RWPE2 (cell line): ENCODE measurements at regions not wholly inside any gene's neighbourhood (a gene's known extent, or its start where the extent isn't known, plus 50 kb on each side); places are given as distances from the start of the nearest gene placed in this dataset.

Experiments
- ATAC-seq: fragments of 200-7000 bp; cut with Tn5 transposase; 3 replicates; pipeline ENCODE4 v1.9.1; 2021; ENCODE audit warnings: low read depth
- DNase-seq: peaks from one replicate; pipeline ENCODE4 v3.0.0-alpha.2; 2020; ENCODE audit warnings: low spot score
- H3K27ac ChIP-seq: fragments of 450-650 bp; 2 replicates; pipeline ENCODE4 v1.5.1; 2017; ENCODE audit warnings: mild to moderate bottlenecking; ENCODE audit not compliant: poor library complexity, severe bottlenecking
- H3K27me3 ChIP-seq: fragments of 250-450 bp; sonication (Bioruptor Pico); 2 replicates; pipeline ENCODE4 v1.5.1; 2021; ENCODE audit warnings: mild to moderate bottlenecking, moderate library complexity; ENCODE audit not compliant: insufficient read depth, poor library complexity, severe bottlenecking
- H3K36me3 ChIP-seq: fragments of 250-450 bp; sonication (Bioruptor Pico); 2 replicates; pipeline ENCODE4 v1.5.1; 2020; ENCODE audit warnings: low read depth, mild to moderate bottlenecking, moderate library complexity
- H3K4me1 ChIP-seq: fragments of 250-450 bp; sonication (Bioruptor Pico); 2 replicates; pipeline ENCODE4 v1.5.1; 2021; ENCODE audit warnings: mild to moderate bottlenecking, moderate library complexity; ENCODE audit not compliant: insufficient read depth, poor library complexity, severe bottlenecking
- H3K4me3 ChIP-seq: fragments of 250-450 bp; sonication (Bioruptor Pico); 2 replicates; pipeline ENCODE4 v1.5.1; 2021; ENCODE audit warnings: mild to moderate bottlenecking, moderate library complexity; ENCODE audit not compliant: severe bottlenecking
- H3K9me3 ChIP-seq: fragments of 250-450 bp; sonication (Bioruptor Pico); 2 replicates; pipeline ENCODE4 v1.5.1; 2021; ENCODE audit warnings: mild to moderate bottlenecking, moderate library complexity; ENCODE audit not compliant: severe bottlenecking
- TF ChIP-seq, protein P1 (sequence below): fragments of 450-650 bp; IDR thresholded peaks from one replicate; pipeline ENCODE4 v1.5.1; 2017; ENCODE audit warnings: mild to moderate bottlenecking, moderate library complexity; ENCODE audit not compliant: poor library complexity, severe bottlenecking

DNA sequence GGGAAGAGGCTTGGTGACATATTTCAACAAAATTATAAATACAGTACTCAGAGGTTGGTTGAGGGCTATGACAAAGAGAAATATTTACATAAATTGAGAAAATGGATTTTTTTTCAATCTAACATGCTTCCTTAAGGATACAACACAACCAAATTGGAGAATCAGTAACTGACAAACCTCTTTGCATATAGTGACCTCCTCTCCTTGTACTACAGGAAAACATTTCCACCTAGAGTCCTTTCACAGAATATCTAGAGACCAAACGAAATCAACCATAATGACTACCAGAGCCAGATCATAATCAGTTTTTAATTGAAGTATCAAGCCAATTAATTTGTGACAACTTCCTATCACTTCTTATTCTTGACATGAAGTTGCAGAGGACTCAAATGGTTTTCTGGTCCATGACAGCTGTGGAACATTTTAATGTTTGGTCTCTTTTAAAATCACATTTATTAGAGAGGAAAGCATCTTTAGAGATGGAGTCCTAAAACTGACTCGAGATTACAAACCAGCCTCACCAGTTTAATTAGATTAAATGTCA is 1636.5 kb upstream of the C9orf72 start:
- Histone ChIP-seq H3K4me3 (no peak overlapping the region), H3K27ac (no peak overlapping the region), H3K27me3 (peaks cover 61% of the 10 kb centered on the region), H3K9me3 (no peaks in the 10 kb centered on the region), H3K36me3 (no peaks in the 10 kb centered on the region), H3K4me1 (no peaks in the 10 kb centered on the region)
- ATAC-seq: no peak
- no peak for DNase-seq
- TF ChIP-seq, protein P1, sequence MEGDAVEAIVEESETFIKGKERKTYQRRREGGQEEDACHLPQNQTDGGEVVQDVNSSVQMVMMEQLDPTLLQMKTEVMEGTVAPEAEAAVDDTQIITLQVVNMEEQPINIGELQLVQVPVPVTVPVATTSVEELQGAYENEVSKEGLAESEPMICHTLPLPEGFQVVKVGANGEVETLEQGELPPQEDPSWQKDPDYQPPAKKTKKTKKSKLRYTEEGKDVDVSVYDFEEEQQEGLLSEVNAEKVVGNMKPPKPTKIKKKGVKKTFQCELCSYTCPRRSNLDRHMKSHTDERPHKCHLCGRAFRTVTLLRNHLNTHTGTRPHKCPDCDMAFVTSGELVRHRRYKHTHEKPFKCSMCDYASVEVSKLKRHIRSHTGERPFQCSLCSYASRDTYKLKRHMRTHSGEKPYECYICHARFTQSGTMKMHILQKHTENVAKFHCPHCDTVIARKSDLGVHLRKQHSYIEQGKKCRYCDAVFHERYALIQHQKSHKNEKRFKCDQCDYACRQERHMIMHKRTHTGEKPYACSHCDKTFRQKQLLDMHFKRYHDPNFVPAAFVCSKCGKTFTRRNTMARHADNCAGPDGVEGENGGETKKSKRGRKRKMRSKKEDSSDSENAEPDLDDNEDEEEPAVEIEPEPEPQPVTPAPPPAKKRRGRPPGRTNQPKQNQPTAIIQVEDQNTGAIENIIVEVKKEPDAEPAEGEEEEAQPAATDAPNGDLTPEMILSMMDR: no peak

DNA sequence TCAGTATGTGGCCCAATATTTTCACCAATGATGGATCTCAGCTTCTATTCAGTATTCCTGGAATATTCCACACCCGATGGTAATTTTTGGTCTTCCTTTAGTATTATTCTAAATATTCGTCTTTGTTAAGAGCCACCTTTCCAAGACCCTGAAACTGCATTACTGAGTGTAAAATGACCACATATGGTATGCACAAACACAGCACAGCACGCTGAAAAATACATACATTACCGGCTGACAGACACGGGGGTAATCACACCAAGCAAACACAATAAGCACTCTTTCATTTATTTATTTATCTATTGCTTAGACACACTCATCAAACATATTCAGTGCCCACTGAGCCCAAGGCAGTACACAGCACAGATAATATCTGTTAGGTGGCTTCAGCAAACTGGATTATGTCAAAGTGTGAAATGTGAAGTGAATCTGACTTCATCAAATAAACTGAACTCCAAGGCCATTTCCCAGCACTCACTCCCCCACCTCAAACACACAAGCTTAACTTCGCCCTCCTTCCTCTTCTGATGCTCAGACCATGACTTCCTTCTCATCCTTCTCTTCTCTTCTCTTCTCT is 1637.8 kb upstream of the C9orf72 start:
- DNase-seq (no peak), ATAC-seq (no peak)
- peaks cover 73% of the 10 kb centered on the region for H3K27me3 ChIP-seq
- no peak overlapping the region for H3K4me3 ChIP-seq
- no peaks in the 10 kb centered on the region for H3K9me3 ChIP-seq
- H3K27ac ChIP-seq: no peak overlapping the region
- no peaks in the 10 kb centered on the region for H3K4me1 ChIP-seq
- no peaks in the 10 kb centered on the region for H3K36me3 ChIP-seq
- TF ChIP-seq, protein P1: no peak

DNA sequence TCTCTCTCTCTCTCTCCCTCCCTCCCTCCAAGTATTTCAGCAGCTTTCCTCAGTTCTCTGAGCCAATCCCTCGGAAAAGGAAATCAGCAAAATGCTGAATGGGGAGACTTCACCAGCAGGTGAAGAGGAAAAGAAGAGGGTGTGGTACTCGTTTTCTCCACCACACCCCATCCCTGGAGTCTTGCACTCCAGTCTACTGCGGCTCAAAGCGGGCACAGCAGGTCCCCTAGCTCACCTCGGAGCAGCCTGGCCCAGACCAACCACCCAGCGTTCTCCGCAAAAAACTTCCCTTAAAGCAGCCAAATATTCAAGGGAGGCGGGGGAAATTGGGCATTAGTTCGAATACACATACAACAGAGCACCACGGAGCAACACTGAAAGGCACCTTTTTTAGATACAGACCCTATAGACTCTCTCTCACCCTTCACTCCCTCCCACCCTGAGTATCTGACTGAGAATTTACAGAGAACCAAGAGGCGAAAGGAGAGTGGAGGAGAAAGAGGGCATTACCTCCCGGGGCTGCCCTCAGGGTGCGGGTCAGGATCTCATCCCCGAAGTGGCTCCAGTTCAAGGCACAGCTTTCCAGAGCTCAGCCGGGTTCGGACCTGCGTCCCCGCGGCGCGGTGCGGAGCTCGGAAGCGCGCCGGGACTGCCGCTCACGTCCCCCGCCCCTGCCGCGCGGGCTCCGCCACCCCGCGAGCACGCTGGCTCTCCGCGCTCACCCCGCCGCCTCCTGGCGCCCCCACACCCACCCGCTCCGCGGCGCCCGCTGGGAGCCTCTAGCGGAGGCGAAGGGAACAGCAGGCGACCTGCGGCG is 1638.5 kb upstream of the C9orf72 start:
- TF ChIP-seq, protein P1: peak; percentile 89
- no peak overlapping the region for H3K27ac ChIP-seq
- peaks cover 80% of the 10 kb centered on the region for H3K27me3 ChIP-seq
- no peaks in the 10 kb centered on the region for H3K4me1 ChIP-seq
- no peaks in the 10 kb centered on the region for H3K9me3 ChIP-seq
- DNase-seq: no peak
- peak; percentile 55 for ATAC-seq
- no peaks in the 10 kb centered on the region for H3K36me3 ChIP-seq
- H3K4me3 ChIP-seq: peak overlapping the region; percentile 32

DNA sequence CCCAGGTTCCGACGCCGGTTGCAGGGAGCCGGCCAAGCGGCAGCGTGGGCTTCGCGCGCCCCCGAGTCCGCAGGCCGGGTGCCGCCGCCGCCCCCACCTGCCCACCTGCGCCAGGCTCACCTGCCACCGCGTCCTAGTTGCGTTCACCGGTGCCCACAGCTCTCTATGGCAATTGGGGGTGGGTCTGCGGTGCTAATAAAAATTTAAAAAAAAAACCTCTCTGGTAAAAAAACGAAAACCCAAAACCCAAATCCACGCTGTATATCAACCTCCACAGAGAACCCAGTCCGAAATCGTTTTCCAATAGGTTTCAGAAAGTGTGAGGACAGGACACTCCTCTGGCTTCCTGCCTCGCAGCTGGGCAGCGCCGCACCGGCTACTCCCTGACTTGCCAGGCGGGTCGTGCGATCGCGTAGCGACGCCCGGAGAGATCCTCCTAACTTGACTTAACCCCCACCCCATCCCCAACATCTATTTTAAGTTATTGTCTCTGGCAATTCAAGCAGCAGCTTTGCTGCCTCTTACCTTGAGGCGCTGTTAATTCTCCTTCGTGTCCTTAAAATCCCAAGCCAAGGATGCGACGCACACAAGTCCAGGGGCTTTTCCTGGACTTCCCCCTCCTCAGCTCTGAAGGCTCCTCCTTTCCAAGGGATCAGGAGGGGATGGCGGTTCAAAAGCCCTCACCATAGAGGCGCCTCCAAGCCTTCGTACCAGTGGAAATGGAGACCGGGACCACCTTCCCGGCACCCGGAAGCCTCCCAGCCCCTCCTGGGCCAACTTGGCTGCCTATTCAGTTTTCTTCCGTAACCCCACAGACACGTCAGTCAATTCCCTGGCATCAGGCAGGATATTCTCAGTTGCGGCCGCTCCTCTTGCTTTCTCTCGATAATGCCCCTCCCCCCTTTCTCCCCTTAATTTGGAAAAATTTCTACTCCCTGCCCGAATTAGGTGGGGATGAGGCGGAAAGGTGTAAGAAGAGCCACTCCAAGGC is 1639.4 kb upstream of the C9orf72 start:
- Histone ChIP-seq H3K27me3 (peaks cover 88% of the 10 kb centered on the region), H3K4me3 (peak overlapping the region; percentile 32), H3K27ac (no peak overlapping the region)

More for the DNA sequence above, 1639.4 kb upstream of the C9orf72 start:
- TF ChIP-seq, protein P1: peak; percentile 66
- peak; percentile 26; the same call in 1 of the 3 replicates for ATAC-seq
- H3K4me1 ChIP-seq: no peaks in the 10 kb centered on the region
- H3K9me3 ChIP-seq: no peaks in the 10 kb centered on the region
- DNase-seq: no peak
- H3K36me3 ChIP-seq: no peaks in the 10 kb centered on the region
